ENCODE measurements at regions not wholly inside any gene's neighbourhood (a gene's known extent, or its start where the extent isn't known, plus 50 kb on each side); places are given as distances from the start of the nearest gene placed in this dataset.

- H3K9me3 Mint-ChIP-seq (ENCODE audit: low read depth, unreplicated experiment), result no peaks in the 10 kb centered on the region
- H3K4me3 Mint-ChIP-seq (ENCODE audit: low read depth, unreplicated experiment), result no peak overlapping the region
- CTCF ChIA-PET, result interaction anchor here (0.6 to 1.2 kb wide), 5 partner anchors 13 to 151 kb away, joined by 3 to 4 read pairs (median 3); no protein-coding TSS in a partner anchor
- DNase-seq, result no peak
- TF ChIP-seq CTCF (IDR thresholded peaks at IDR 0.05; ENCODE audit: unreplicated experiment), result no peak
- intact Hi-C loops (cut with micrococcal nuclease; ENCODE audit: unreplicated experiment), result no loop called here
- H3K4me1 Mint-ChIP-seq (ENCODE audit: low read depth, unreplicated experiment), result peaks cover 20% of the 10 kb centered on the region
- H3K27me3 Mint-ChIP-seq (ENCODE audit: unreplicated experiment), result no peaks in the 10 kb centered on the region
- no TSS peak for BruUV-seq (replicated peaks)
- peak overlapping the region; percentile 24 for H3K27ac Mint-ChIP-seq (ENCODE audit: unreplicated experiment)
- no peaks in the 10 kb centered on the region for H3K36me3 Mint-ChIP-seq (ENCODE audit: insufficient read depth, unreplicated experiment)
These were observed 85.1 kb upstream of the NAV3 start for GRCh38 chr12:77745624-77746023.

DNA sequence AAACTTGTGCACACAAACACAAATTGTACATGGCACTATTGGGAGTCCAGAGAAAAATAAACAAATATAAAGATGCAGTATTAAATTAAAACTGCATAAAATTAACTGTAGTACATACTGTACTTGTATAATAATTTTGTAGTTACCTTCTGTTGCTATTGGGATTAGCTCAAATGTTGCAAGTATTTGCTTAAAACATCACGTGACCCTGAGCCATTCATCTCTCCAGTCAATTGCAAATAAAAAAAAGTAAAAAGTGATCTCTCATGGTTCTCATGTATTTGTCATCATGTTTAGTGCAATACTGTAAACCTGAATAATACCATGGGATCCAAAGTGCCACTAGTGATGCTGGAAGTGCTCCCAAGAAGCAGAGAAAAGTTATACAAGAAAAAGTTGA is 88.1 kb upstream of the NAV3 start:
- DNase-seq, result no peak
- CTCF ChIA-PET, result interaction anchor here (0.6 kb wide), 1 partner anchor 39 kb away, joined by 3 read pairs; no protein-coding TSS in a partner anchor

GRCh38 chr12:77741974-77742517 is 88.6 kb upstream of the NAV3 start:
- H3K9me3 Mint-ChIP-seq (ENCODE audit: low read depth, unreplicated experiment), result no peaks in the 10 kb centered on the region
- BruUV-seq (replicated peaks), result no TSS peak
- DNase-seq, result no peak
- H3K4me1 Mint-ChIP-seq (ENCODE audit: low read depth, unreplicated experiment), result peaks cover 20% of the 10 kb centered on the region
- intact Hi-C loops (cut with micrococcal nuclease; ENCODE audit: unreplicated experiment), result no loop called here
- H3K4me3 Mint-ChIP-seq (ENCODE audit: low read depth, unreplicated experiment), result no peak overlapping the region
- no peak for TF ChIP-seq CTCF (IDR thresholded peaks at IDR 0.05; ENCODE audit: unreplicated experiment)
- H3K27ac Mint-ChIP-seq (ENCODE audit: unreplicated experiment), result no peak overlapping the region
- no peaks in the 10 kb centered on the region for H3K27me3 Mint-ChIP-seq (ENCODE audit: unreplicated experiment)
- CTCF ChIA-PET, result interaction anchor here (0.6 kb wide), 1 partner anchor 40 kb away, joined by 3 read pairs; no protein-coding TSS in a partner anchor
- H3K36me3 Mint-ChIP-seq (ENCODE audit: insufficient read depth, unreplicated experiment), result no peaks in the 10 kb centered on the region

More for the DNA sequence above, 88.1 kb upstream of the NAV3 start:
- Mint-ChIP-seq H3K27ac (ENCODE audit: unreplicated experiment) (no peak overlapping the region), H3K27me3 (ENCODE audit: unreplicated experiment) (no peaks in the 10 kb centered on the region), H3K9me3 (ENCODE audit: low read depth, unreplicated experiment) (no peaks in the 10 kb centered on the region), H3K36me3 (ENCODE audit: insufficient read depth, unreplicated experiment) (no peaks in the 10 kb centered on the region), H3K4me1 (ENCODE audit: low read depth, unreplicated experiment) (peaks cover 20% of the 10 kb centered on the region), H3K4me3 (ENCODE audit: low read depth, unreplicated experiment) (no peak overlapping the region)
- no TSS peak for BruUV-seq (replicated peaks)
- no peak for TF ChIP-seq CTCF (IDR thresholded peaks at IDR 0.05; ENCODE audit: unreplicated experiment)
- intact Hi-C loops (cut with micrococcal nuclease; ENCODE audit: unreplicated experiment), result no loop called here

DNA sequence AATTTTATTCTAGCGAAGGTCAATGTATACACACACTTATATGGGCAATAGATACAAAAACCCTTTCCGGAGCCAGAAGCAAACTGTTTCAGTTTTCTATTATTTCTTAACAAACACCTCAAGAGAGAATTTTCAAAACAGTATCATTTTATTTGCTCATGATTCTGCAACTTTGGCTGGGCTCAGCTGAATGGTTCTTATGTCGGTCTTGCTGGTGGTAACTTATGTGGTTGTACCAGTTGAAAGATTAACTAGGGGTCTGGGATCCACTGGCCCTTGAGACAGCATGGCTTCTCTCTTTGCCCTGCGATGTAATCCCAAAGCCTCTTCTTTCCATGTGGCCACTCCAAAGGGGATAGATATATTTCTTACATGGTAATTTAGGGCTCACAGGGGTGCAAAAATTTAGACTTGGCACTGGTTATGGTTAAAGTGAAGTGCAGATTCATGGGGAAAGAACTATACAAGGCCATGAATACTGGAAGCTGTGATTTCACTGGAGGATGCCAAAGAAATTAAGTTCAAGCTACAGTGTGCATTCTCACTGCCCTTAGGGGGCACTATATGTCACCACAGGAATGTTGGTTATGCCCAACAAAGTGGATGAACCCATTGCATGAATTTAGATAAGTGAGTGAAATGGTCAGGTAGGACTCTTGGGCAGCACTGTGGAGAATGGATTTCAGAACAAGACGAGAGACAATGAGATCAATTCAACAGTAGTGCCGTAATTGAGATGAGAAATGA is 94.3 kb upstream of the NAV3 start:
- Mint-ChIP-seq H3K36me3 (ENCODE audit: insufficient read depth, unreplicated experiment) (no peaks in the 10 kb centered on the region), H3K9me3 (ENCODE audit: low read depth, unreplicated experiment) (no peaks in the 10 kb centered on the region), H3K4me3 (ENCODE audit: low read depth, unreplicated experiment) (no peak overlapping the region), H3K27me3 (ENCODE audit: unreplicated experiment) (no peaks in the 10 kb centered on the region), H3K27ac (ENCODE audit: unreplicated experiment) (no peak overlapping the region), H3K4me1 (ENCODE audit: low read depth, unreplicated experiment) (no peaks in the 10 kb centered on the region)
- no TSS peak for BruUV-seq (replicated peaks)
- CTCF ChIA-PET, result interaction anchor here (1.0 kb wide), 1 partner anchor 189 kb away, joined by 3 read pairs; no protein-coding TSS in a partner anchor
- DNase-seq, result no peak
- intact Hi-C loops (cut with micrococcal nuclease; ENCODE audit: unreplicated experiment), result no loop called here
- TF ChIP-seq CTCF (IDR thresholded peaks at IDR 0.05; ENCODE audit: unreplicated experiment), result no peak
